GM19455 (cell line): ENCODE measurements at regions not wholly inside any gene's neighbourhood (a gene's known extent, or its start where the extent isn't known, plus 50 kb on each side); places are given as distances from the start of the nearest gene placed in this dataset.

ENCODE experiments used
- ATAC-seq: cut with Tn5 transposase; IDR thresholded peaks from one replicate; pipeline ENCODE4 v1.9.1; 2021; ENCODE audit not compliant: unreplicated experiment

DNA sequence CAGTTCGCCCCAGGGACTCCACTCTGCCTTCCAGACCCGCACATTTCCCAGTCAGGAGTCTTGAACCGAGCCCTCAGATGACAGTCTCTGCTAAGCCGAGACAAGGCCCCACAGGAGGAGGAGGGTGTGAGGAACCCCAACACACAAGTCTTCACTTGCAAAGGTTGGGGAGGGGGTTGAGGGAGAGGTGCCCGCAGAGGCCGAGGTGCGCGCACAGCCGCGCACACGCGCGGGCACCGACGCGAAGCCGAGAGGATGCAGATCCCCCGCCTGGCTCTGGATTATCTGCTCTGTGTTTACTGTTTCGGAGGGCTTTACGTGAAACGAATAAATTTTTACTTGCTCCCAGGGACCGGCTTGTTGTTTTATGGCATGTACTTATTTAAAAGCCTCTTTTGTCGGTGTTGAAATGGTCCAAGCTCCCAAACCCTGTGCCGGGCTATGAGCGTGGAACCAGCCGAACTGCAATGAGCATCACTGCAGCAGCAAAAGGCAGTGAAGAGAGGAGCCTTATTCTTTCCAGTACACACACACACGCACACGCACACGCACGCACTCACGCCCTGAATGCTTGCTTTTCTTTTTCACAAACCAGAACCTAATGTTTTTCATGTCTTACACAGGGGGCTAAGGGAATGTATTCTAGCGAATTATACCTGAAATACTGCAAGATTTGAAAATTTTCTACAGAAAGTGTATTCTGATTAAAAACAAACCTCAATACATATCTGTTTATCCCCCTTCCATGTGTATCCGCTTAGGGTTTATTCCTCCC is 297.7 kb downstream of the PARP8 start:
- ATAC-seq = no peak

DNA sequence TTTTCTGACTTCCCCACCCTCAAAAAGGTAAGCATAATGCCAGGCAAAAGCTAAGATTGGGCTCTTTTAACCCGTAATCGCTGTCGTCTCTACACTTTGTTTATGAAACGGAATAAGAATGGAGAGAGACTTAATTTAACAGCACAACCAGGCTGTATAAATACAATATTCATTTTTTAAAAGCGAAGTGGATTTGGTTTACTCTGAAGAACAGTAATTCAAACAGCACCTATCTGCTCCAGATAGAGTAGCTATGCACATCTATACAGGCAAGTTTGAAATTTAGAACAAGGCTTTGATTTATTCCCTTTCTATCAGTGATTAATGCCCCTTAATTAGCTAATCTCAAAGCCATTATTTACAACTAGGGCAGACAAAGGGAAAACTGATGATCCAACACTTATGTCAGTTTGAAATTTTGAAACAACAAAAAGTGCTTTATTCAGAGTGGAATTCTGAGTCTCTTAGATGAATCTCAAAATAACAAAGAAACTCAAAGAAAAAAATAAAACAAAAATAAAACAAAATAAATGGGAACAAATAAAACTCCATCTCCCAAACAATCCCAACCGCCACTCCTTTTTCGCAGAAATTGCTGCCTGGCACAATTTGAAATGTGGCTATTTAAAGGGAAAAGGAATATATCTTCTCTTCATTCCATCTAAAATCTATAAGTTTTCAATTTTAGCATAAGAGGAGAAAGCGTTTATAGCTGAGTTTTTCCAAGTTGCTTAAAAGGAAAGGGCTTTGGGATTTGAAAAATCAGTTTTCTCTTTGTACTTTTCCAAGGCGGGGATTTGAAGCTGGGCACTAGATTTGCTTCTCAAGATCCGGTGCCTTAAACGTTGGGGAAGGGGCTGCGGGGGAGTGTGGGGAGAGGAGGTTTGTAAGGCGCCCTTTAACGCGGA is 298.6 kb downstream of the PARP8 start:
- no peak for ATAC-seq

- ATAC-seq = no peak
Measured at GRCh38 chr5:50965654-50966375, 299.4 kb downstream of the PARP8 start.

DNA sequence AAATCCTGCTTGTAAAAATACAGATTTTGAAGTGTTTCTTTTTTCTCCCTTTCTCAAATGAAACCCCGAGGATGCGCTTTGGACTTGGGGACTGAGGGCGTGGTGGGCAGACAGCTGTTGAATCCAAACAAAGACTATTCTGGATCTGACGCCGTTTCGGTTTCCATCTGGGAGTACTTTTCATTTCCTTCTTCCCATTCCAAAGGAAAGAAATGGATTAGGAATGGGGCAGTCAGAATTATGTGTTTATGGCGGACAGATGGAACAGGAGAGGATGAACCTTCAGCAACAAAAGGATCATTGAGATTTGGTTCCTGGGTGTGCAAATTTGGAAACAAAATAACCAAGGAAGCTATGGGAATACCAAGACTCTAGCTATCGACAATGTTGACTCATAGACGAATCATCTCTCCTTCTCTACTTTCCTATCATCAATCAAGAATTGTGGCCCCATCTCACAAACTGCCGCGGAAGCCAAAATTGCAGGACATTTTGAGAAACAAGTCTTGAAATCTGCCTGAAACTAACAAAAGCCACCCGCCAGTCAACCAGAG is 300.6 kb downstream of the PARP8 start:
- ATAC-seq = no peak

- no peak for ATAC-seq
Measured at GRCh38 chr5:50967563-50968355, 301.3 kb downstream of the PARP8 start.

GRCh38 chr5:50968356-50969149 is 302.1 kb downstream of the PARP8 start:
- ATAC-seq = no peak

GRCh38 chr5:50969151-50970031 is 303.0 kb downstream of the PARP8 start:
- ATAC-seq = no peak

DNA sequence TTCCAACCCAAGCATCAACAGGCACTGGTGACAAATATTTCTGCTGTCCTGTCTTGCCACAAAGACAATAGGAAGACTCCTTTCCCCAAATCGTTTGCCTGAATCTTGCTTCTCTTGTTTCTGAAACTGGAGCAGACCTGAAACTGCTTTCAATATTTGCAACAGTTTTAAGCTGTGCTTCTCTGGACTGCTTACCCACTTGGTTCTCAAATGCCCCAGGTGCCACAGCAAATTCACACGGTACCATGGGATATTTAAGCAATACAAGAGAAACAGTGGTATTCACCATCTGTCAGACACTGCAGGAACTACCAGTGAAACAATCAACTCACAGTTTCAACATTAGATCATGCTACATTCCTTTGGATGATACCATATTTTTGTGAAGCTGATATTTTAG is 309.4 kb downstream of the PARP8 start:
- ATAC-seq = no peak

GRCh38 chr5:50978924-50979323 is 312.5 kb downstream of the PARP8 start:
- ATAC-seq = no peak

GRCh38 chr5:50984640-50985039 is 318.2 kb downstream of the PARP8 start:
- ATAC-seq = no peak

- no peak for ATAC-seq
Measured at GRCh38 chr5:50990296-50990924, 324.0 kb downstream of the PARP8 start.

GRCh38 chr5:50995285-50995942 is 329.0 kb downstream of the PARP8 start:
- no peak for ATAC-seq

DNA sequence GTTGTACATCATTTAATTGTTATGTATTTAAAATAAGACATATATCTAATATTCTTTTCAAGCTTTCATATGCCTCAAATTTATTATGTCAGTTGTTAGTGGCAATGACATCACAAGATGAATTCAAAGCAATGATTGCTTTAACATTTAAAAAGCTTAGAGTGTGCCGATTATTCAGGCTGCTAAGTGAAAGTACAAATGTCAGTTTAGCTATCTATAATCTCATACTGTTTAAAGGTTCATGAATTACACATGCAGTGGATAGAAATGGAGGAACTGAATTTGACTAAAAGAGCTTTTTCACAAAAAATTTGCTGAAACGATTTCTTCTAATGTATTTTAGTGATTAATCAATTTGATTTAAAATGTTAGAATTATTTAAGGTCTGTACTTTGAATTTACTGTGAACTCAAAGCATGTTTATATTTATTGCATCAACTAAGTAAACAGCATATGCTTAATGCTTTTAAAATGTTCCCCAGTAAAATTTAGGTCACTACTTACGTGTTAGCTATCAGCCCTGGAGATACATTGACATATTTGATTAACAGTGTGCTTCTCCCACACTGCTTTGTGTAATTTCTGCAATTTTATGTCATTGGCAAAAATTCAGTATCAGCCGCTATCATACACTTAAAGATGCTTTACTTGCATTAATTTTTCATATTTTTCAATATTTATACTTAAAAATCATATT is 334.9 kb downstream of the PARP8 start:
- ATAC-seq = no peak

GRCh38 chr5:51002368-51002767 is 335.9 kb downstream of the PARP8 start:
- no peak for ATAC-seq

DNA sequence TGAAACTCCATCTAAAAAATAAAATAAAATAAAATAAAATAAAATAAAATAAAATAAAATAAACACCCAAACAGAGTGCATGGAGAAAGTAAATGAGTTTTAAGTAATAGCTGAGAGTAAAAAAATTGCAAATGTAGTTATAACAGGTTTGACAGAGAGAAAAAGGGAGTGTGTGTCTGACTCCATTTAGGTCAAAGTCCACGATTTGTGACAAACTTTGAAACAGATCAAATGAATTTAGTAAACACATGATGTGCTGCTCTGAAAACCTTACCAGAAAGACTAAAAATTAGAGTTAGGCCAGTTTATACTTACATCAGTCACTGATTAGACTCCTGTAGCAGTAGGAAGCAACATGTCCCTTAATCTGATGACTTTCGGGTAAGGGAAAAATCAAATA is 346.6 kb downstream of the PARP8 start:
- ATAC-seq = no peak

DNA sequence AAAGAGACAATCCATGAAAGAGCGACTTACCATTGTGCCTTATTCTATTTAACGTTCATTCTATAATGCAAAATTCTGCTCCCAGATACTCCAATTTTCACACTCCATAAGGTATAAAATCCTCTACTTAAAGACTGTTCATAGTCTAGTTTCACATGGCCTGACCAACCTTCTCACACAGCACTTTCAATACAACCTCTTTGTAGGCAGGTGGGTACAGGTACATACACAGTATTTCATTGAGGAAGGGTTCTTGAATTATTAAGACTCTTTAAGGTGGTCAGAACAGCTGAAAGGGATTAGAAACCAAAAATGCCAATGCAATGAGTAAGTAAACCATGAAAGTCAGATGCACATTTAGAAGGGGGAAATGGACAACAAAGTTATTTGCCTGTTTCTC is 352.0 kb downstream of the PARP8 start:
- ATAC-seq = no peak

- no peak for ATAC-seq
Measured at GRCh38 chr5:51024263-51024662, 357.8 kb downstream of the PARP8 start.
